ENCODE measurements at regions not wholly inside any gene's neighbourhood (a gene's known extent, or its start where the extent isn't known, plus 50 kb on each side); places are given as distances from the start of the nearest gene placed in this dataset.
"Not testable (repeated sequence)": the region's sequence is repeated elsewhere in the genome, so short reads cannot be mapped to it uniquely, and the experiment has no call there.

GRCh38 chr10:108566316-108567107 lies 1356.8 kb downstream of the XPNPEP1 start:
- no peak for DNase-seq (ENCODE audit: low spot score)
- TF ChIP-seq CTCF (IDR thresholded peaks at IDR 0.05; ENCODE audit: extremely low read depth, missing control alignments): no peak

GRCh38 chr10:108562105-108562504 lies 1361.2 kb downstream of the XPNPEP1 start:
- no peak for TF ChIP-seq CTCF (IDR thresholded peaks at IDR 0.05; ENCODE audit: extremely low read depth, missing control alignments)
- no peak for DNase-seq (ENCODE audit: low spot score)

- TF ChIP-seq CTCF (IDR thresholded peaks at IDR 0.05; ENCODE audit: extremely low read depth, missing control alignments): no peak
- no peak for DNase-seq (ENCODE audit: low spot score)
Measured at GRCh38 chr10:108561649-108562048, 1361.7 kb downstream of the XPNPEP1 start.

- DNase-seq (ENCODE audit: low spot score): no peak
- no peak for TF ChIP-seq CTCF (IDR thresholded peaks at IDR 0.05; ENCODE audit: extremely low read depth, missing control alignments)
Measured at GRCh38 chr10:108560488-108560887, 1362.8 kb downstream of the XPNPEP1 start.

GRCh38 chr10:108556186-108556585 lies 1367.1 kb downstream of the XPNPEP1 start:
- no peak for TF ChIP-seq CTCF (IDR thresholded peaks at IDR 0.05; ENCODE audit: extremely low read depth, missing control alignments)

GRCh38 chr10:108545921-108546320 lies 1377.4 kb downstream of the XPNPEP1 start:
- no peak for TF ChIP-seq CTCF (IDR thresholded peaks at IDR 0.05; ENCODE audit: extremely low read depth, missing control alignments)
- DNase-seq (ENCODE audit: low spot score): peak; percentile 8

More at GRCh38 chr10:108556186-108556585, 1367.1 kb downstream of the XPNPEP1 start:
- DNase-seq (ENCODE audit: low spot score): no peak

- peak; percentile 8 for DNase-seq (ENCODE audit: low spot score)
- TF ChIP-seq CTCF (IDR thresholded peaks at IDR 0.05; ENCODE audit: extremely low read depth, missing control alignments): peak; percentile 93
Measured at GRCh38 chr10:108544500-108545120, 1378.7 kb downstream of the XPNPEP1 start.

GRCh38 chr10:108533551-108533950 lies 1369.0 kb upstream of the SORCS1 start:
- DNase-seq (ENCODE audit: low spot score): not testable (repeated sequence)

Measured in GM20000 (cell line).